GM13977 (cell line): ENCODE measurements at regions not wholly inside any gene's neighbourhood (a gene's known extent, or its start where the extent isn't known, plus 50 kb on each side); places are given as distances from the start of the nearest gene placed in this dataset.

ENCODE experiments used
- DNase-seq: peaks from one replicate; pipeline ENCODE4 v3.0.0; 2012; ENCODE audit warnings: low spot score
- in situ Hi-C: fragments of 300-500 bp; cut with MboI; formaldehyde crosslinking; loops from one replicate; pipeline ENCODE4 v1.12.0; 2022; ENCODE audit warnings: low sequenced_read_pairs, low pct_unique_long_range_greater_than_20kb, mixed read lengths, inconsistent platforms; ENCODE audit not compliant: unreplicated experiment
- TF ChIP-seq, protein P1 (sequence below): IDR thresholded peaks from 2 replicates; pipeline ENCODE4 v1.5.1; 2012; ENCODE audit warnings: mild to moderate bottlenecking, control low read depth; ENCODE audit not compliant: insufficient read depth; ENCODE audit errors: extremely low read depth, missing control alignments

DNA sequence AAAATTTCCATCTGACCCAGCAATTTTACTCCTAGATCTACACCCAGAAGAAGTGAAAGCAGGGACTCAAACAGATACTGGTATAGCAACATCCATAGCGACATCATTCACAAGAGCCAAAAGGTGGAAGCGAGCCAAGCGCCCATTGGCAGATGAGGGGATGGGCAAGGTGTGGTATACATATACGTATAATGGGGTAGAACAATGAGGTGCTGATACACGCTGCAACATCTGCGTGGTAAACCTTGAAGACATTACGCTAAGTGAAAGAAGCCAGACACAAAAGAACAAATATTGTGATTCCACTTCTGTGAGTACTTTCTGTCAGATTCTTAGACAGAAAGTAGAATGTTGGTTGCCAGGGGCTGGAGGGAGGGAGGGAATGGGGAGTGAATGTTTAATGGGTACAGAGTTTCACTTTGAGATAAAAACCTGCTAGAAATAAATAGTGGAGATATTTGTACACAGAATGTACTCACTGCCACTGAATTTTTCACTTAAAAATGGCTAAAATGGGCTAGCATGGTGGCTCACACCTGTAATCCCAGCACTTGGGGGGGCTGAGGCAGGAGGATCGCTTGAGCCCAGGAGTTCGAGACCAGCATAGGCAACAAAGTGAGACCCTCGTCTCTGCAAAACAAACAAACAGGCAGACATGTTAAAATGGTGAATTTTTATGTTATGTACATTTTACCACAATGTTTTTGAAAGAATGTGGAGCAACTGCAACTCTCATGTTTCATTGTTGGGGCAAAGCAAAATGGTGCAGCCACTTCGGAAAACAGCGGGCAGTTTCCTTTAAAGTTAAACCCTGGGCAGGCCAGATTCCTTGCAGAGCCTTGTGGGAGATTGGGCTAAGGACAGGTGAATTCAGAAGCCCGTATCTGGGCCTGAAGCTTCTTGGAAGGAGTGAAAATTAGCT, 103.4 kb upstream of the MYCN start:
- TF ChIP-seq, protein P1, sequence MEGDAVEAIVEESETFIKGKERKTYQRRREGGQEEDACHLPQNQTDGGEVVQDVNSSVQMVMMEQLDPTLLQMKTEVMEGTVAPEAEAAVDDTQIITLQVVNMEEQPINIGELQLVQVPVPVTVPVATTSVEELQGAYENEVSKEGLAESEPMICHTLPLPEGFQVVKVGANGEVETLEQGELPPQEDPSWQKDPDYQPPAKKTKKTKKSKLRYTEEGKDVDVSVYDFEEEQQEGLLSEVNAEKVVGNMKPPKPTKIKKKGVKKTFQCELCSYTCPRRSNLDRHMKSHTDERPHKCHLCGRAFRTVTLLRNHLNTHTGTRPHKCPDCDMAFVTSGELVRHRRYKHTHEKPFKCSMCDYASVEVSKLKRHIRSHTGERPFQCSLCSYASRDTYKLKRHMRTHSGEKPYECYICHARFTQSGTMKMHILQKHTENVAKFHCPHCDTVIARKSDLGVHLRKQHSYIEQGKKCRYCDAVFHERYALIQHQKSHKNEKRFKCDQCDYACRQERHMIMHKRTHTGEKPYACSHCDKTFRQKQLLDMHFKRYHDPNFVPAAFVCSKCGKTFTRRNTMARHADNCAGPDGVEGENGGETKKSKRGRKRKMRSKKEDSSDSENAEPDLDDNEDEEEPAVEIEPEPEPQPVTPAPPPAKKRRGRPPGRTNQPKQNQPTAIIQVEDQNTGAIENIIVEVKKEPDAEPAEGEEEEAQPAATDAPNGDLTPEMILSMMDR: no peak
- in situ Hi-C loops: no loop called here
- DNase-seq: no peak

DNA sequence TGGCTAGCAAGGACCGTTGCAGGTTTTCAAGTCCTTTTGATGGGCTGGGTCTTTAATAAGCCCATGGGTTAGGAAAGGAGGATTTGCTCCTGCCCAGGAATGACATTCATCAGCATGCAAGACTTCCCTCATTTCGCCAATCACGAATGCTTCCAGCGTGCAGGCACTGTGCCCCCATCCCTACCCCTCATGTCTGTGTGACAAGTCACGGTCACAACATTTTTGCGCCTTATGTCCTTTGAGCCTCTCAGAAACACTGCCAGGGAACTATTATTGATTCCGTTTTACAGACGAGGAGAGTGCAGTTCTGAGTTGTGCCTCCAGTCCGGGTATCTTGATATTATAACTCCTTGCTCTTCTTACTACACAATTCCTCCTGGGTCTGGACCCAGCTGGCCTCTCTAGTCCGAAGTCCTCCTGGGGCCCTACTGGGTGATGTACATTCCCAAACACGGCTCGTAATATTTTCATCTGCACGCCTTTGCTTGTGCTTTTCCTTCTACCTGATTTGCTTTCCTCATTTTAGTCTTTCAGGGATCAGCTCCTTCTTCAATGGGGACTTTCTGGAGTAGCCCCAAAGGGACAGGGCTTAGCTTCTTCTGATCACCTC, 101.8 kb upstream of the MYCN start:
- TF ChIP-seq, protein P1: no peak
- DNase-seq: no peak
- in situ Hi-C loops: no loop called here

DNA sequence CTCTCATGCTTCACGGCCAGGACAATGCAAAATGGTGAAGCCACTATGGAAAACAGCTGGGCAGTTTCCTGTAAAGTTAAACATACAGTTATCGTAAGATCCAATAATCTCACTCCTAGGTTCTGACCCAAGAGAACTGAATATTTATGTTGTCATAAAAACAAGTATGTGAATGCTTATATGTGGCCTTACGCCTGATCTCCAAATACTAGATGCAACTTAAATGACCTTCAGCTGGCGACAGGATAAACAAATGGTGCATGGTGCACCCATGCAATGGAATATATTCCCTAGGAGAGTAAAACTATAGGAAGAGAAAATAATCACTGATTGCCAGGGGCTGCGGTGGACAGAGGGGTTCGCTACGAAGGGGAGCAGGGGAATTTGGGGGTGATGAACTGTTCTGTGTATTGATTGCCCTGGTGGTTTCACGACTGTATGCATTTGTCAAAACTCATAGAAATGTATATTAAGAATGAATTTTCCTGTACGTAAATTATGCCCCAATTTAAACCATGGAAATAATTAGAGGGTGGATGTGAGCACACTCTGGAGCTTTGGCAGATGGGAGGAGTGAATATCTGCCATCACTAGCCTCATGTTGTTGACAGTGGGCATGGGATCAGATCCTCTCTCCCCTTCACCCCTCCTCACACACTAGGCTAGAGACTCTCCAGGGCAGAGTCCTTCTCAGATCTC, 100.8 kb upstream of the MYCN start:
- in situ Hi-C loops: no loop called here
- DNase-seq: no peak
- TF ChIP-seq, protein P1: no peak

DNA sequence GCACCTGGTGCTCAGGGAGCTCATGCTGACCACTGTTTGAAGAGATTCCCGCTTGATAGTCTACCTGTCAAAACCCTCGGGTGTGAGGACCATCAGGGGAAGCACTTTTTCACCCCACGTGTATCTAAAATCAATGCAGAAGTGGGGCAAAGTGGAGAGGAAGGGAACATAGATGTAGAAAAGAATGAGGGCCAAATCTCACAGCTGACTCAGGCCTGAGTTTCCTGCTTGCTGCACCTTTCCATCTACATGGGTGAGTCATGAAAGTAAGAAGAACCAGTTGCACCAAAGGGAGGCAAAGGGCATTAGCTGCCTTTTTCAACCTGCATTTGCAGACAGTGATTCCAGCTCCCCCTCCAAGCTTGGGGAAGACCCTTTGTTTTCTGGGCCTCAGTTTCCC, 100.2 kb upstream of the MYCN start:
- TF ChIP-seq, protein P1: no peak
- no peak for DNase-seq
- in situ Hi-C loops: no loop called here

DNA sequence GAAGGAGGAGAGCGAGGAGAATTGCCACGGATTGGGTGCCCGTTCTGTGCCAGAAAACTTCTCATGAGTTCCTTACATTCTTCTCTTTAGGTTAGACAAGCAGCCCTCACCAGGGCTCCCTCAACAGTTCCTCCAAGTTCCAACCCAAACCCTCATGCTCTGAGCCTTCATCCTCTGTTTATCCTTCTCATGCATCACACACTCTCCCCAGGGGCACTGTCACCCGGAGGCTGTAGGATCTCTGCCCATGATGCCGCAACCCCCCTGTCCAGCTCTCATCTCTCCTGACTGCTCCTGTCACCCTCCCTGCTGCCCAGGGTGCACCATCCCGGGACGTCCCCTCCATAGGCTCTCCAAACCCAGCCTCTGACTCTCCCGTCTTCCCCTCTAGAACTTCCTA, 99.4 kb upstream of the MYCN start:
- TF ChIP-seq, protein P1: no peak
- in situ Hi-C loops: no loop called here
- DNase-seq: no peak

DNA sequence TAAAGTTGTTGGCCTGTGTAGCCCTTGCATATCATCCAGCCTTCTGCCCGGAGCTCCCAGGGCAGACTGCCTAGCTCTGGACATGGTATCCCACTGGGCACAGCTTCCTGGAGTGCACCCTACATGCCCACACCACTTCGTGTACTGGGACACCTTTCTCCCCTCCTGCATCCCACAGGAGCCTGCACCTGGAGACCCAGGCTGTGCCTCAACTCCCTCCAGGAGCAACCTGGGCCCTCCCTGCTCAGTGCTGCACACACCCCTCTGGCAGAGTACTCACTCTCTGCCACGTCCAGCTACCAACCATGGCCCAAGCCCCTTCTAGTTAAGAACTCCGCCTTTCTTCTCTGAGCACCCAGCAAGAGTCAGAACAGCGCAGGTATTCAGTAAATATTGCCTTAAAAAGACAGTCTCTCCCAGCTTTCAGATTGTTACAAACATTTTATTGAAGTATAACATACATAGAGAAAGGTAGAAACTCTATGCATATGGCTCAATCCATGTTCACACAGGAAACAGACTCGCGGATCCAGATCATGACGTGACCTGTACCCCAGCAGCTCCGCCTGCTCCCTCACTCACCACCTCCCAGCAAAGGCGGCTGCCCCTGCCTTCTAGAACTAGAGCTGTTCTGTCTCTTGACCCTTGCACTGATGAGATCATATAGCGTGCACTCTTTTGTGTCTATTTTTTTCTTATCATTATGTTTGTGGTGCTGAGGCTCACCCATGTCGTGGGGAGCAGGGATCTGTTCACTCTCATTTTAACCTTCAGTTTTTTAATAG, 98.4 kb upstream of the MYCN start:
- in situ Hi-C loops: no loop called here
- DNase-seq: no peak
- TF ChIP-seq, protein P1: no peak
